ENCODE measurements at regions not wholly inside any gene's neighbourhood (a gene's known extent, or its start where the extent isn't known, plus 50 kb on each side); places are given as distances from the start of the nearest gene placed in this dataset.

- no peak overlapping the region for H3K27ac ChIP-seq
- no peak for TF ChIP-seq CTCF (conservative IDR thresholded peaks at IDR 0.05; ENCODE audit: low read depth, low read length)
- H3K4me1 ChIP-seq (ENCODE audit: low read depth, poor library complexity, severe bottlenecking), result no peaks in the 10 kb centered on the region
- H3K4me2 ChIP-seq, result no peak overlapping the region
- no peak overlapping the region for H2AFZ ChIP-seq (ENCODE audit: low read depth)
- H4K20me1 ChIP-seq (ENCODE audit: insufficient read depth), result no peaks in the 10 kb centered on the region
- no peak overlapping the region for H3K9ac ChIP-seq
- no peaks in the 10 kb centered on the region for H3K79me2 ChIP-seq (ENCODE audit: insufficient read depth, low read depth)
- no peaks in the 10 kb centered on the region for H3K36me3 ChIP-seq (ENCODE audit: insufficient read depth)
- no peaks in the 10 kb centered on the region for H3K27me3 ChIP-seq (ENCODE audit: insufficient read depth, low read depth)
- no peak overlapping the region for H3K4me3 ChIP-seq (IDR thresholded peaks at IDR 0.05; ENCODE audit: insufficient read depth, low read depth, low read length)
Measured at GRCh38 chr17:13131225-13131624, 113.4 kb upstream of the ELAC2 start.

GRCh38 chr17:13129356-13129755 is 111.5 kb upstream of the ELAC2 start:
- H3K27me3 ChIP-seq (ENCODE audit: insufficient read depth, low read depth), result no peaks in the 10 kb centered on the region
- no peak overlapping the region for H3K27ac ChIP-seq
- no peaks in the 10 kb centered on the region for H3K79me2 ChIP-seq (ENCODE audit: insufficient read depth, low read depth)
- no peak overlapping the region for H3K9ac ChIP-seq
- H3K36me3 ChIP-seq (ENCODE audit: insufficient read depth), result no peaks in the 10 kb centered on the region
- H3K4me2 ChIP-seq, result no peak overlapping the region
- no peak overlapping the region for H2AFZ ChIP-seq (ENCODE audit: low read depth)
- no peaks in the 10 kb centered on the region for H4K20me1 ChIP-seq (ENCODE audit: insufficient read depth)
- H3K4me1 ChIP-seq (ENCODE audit: low read depth, poor library complexity, severe bottlenecking), result no peaks in the 10 kb centered on the region
- TF ChIP-seq CTCF (conservative IDR thresholded peaks at IDR 0.05; ENCODE audit: low read depth, low read length), result no peak
- H3K4me3 ChIP-seq (IDR thresholded peaks at IDR 0.05; ENCODE audit: insufficient read depth, low read depth, low read length), result no peak overlapping the region

GRCh38 chr17:13128676-13129075 is 110.8 kb upstream of the ELAC2 start:
- no peak overlapping the region for H3K9ac ChIP-seq
- H3K4me1 ChIP-seq (ENCODE audit: low read depth, poor library complexity, severe bottlenecking), result no peaks in the 10 kb centered on the region
- no peaks in the 10 kb centered on the region for H4K20me1 ChIP-seq (ENCODE audit: insufficient read depth)
- no peak overlapping the region for H3K27ac ChIP-seq
- no peak overlapping the region for H3K4me3 ChIP-seq (IDR thresholded peaks at IDR 0.05; ENCODE audit: insufficient read depth, low read depth, low read length)
- no peaks in the 10 kb centered on the region for H3K27me3 ChIP-seq (ENCODE audit: insufficient read depth, low read depth)
- H3K36me3 ChIP-seq (ENCODE audit: insufficient read depth), result no peaks in the 10 kb centered on the region
- TF ChIP-seq CTCF (conservative IDR thresholded peaks at IDR 0.05; ENCODE audit: low read depth, low read length), result no peak
- H3K79me2 ChIP-seq (ENCODE audit: insufficient read depth, low read depth), result no peaks in the 10 kb centered on the region
- H3K4me2 ChIP-seq, result no peak overlapping the region
- H2AFZ ChIP-seq (ENCODE audit: low read depth), result no peak overlapping the region

GRCh38 chr17:13127921-13128602 is 110.2 kb upstream of the ELAC2 start:
- no peaks in the 10 kb centered on the region for H3K79me2 ChIP-seq (ENCODE audit: insufficient read depth, low read depth)
- no peak overlapping the region for H3K4me2 ChIP-seq
- no peak overlapping the region for H3K27ac ChIP-seq
- H3K36me3 ChIP-seq (ENCODE audit: insufficient read depth), result no peaks in the 10 kb centered on the region
- no peak overlapping the region for H2AFZ ChIP-seq (ENCODE audit: low read depth)
- no peaks in the 10 kb centered on the region for H4K20me1 ChIP-seq (ENCODE audit: insufficient read depth)
- H3K4me3 ChIP-seq (IDR thresholded peaks at IDR 0.05; ENCODE audit: insufficient read depth, low read depth, low read length), result no peak overlapping the region
- H3K27me3 ChIP-seq (ENCODE audit: insufficient read depth, low read depth), result no peaks in the 10 kb centered on the region
- H3K4me1 ChIP-seq (ENCODE audit: low read depth, poor library complexity, severe bottlenecking), result no peaks in the 10 kb centered on the region
- no peak overlapping the region for H3K9ac ChIP-seq
- TF ChIP-seq CTCF (conservative IDR thresholded peaks at IDR 0.05; ENCODE audit: low read depth, low read length), result no peak
